ENCODE measurements at regions not wholly inside any gene's neighbourhood (a gene's known extent, or its start where the extent isn't known, plus 50 kb on each side); places are given as distances from the start of the nearest gene placed in this dataset.

DNA sequence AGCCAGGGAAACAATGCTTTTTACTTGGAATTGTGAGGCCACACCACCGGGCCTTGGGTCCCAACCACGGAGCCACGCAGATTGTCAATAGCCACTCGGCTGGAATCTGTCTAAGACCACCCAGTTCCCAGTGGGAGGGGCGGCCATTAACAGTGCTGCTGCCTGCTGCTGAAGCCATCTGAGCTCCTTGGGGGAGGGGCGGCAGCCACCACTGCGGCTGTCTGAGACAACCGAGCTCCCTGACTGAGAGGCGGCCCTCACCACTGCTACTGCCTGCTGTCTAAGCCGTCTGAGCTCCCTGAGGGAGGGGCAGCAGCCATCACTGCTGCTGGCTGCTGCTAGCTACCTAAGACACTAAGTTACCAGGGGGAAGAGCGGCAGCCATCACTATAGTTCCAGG lies 64.3 kb downstream of the DMRTA2 start:
- intact Hi-C loops (cut with micrococcal nuclease): no loop called here

DNA sequence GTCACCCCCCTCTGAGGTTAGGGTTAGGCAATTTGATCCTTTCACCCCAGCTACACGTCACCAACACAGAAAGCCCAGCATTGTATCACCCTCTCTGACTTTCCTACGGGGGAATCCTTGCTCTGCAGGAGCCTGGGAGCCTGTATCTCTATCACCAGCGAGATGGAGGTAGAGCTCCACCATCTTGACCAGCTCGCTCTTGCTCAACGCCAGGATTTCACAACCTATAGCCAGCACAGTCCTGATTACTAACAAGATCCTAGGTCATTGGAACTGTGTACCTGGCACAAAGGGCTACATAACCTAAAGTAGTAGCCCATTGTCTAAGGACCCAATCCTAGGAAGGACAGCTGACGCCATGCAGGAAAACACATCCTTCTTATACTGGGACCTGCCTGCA lies 66.1 kb downstream of the DMRTA2 start:
- intact Hi-C loops (cut with micrococcal nuclease): no loop called here

DNA sequence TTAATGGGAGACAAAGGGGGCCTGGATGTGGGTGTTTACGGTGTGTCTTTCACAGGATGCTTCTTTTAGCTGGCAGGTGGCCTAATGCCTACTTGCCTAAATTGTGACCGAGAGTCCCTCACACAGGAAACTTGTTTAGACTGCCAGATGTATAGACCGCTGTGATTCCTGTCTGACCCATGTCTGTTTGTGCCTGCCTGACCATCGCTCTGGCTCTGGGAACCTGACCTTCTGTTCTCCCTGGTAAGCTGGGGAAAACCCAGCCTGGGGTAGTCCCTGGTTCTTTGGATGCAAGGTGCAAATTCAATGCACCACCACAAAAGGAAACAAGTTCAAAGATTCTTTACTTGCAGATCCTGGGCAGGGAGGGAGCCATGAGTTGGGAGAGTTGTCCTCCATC lies 68.4 kb downstream of the DMRTA2 start:
- intact Hi-C loops (cut with micrococcal nuclease): no loop called here

DNA sequence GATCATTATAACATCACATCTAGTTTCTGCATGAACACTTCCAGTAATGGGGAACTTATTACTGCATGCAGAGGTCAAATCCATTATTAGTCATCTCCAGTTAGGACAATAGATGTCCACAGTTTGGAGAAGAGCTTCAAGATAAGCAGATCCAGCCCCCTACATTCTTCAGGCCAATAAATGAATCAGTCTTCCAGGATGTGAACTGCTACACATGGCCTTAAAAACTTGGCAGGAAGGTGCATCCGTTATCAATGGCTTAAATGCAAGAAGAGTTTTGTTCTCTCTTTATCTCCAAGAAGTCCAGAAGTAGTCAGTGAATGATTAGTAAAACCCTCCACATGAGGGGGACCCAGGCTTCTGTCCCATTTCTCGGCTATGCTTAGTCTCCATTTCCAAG lies 70.8 kb downstream of the DMRTA2 start:
- intact Hi-C loops (cut with micrococcal nuclease): no loop called here

DNA sequence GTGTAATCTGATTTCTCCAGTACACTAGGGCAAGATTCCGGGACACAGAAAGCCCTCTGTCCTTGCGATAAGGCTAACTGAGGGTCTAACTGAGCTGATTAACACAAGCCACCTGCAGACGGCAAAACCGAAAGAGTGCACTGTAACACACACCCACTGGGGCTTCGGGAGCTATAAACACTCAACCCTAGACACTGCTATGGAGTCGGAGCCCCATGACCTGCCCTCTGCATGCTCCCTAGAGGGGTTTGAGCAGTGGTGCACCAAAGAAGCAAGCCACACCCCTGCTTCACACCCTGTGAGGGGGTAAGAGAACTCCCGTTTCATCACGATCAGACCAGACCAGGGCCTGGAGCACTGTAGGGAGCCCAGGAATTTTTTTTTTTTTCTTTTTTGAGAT lies 72.4 kb downstream of the DMRTA2 start:
- intact Hi-C loops (cut with micrococcal nuclease): no loop called here

DNA sequence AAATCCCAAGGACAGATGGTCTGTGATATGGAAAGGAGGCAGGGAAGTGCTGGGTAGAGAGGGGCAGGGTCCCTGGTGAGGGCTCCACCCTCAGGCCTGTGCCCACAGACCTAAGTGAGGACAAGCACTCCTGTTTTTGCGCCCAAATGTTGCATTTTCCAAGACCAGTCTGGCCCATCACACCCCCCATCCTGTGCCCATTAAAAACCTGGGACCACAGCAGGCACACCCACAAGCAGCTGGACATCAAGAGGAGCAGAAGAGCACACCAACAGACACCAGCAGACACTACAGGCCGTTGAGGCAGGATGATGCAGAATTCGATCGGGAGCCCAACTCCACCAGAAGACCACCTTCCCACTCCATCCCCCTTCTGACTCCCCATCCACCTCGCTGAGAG lies 72.8 kb downstream of the DMRTA2 start:
- intact Hi-C loops (cut with micrococcal nuclease): no loop called here

DNA sequence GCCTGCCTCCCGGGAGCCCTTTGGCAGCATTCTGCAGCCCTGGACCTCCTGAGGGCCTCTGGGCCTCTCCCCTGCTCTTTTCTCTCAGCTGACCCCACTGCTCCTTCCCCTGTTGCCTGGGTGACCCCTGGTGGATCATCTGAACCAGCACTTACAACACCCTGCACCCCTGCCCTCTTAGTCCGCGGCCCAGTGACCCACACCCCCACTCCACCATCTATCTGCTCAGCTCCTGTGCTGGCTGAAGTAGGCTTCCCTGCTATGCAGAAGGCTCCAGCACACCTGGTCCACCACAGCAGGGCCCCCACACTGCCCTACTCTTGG lies 74.0 kb downstream of the DMRTA2 start:
- intact Hi-C loops (cut with micrococcal nuclease): loop anchor here (5.0 kb wide), 1 partner anchor 1672 kb away; no protein-coding TSS in a partner anchor

DNA sequence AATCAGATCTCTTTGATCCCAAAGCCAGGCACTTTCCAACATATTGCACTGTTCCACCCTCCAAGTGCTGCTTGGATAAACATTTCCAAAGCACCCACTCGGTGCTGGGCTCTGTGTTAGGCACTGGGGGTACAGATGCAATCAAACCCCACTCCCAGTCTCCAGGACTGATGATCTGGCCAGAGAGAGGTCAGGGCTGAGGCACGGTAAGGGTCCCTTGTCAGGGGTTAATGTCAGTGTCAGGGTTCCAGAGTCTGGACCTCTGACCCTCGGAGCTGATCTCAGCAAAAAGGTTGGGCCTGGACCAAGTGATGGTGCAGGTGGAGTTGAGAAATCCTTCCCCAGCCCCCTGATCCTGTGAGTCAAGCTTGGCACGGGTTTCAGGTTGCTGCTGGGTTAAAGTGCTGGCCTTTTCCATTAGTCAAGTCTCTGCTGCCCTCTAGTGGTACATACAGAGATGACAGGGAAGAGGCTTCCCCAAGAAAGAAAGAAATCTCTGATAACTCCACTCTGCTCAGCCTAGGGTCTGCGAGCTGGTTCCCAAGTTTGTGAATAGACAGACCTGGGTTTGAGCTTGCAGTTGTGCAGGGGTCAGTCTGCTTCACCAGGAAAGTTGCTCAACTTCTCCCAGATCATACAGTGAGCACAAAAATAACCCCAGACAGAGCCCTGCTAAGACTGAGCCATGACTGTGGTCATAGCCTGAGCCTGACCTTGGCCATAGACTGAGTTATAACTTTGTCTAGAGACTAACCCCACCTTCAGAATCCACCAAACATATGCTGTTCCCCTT lies 74.6 kb downstream of the DMRTA2 start:
- intact Hi-C loops (cut with micrococcal nuclease): loop anchor here (5.0 kb wide), 1 partner anchor 1671 kb away; no protein-coding TSS in a partner anchor

DNA sequence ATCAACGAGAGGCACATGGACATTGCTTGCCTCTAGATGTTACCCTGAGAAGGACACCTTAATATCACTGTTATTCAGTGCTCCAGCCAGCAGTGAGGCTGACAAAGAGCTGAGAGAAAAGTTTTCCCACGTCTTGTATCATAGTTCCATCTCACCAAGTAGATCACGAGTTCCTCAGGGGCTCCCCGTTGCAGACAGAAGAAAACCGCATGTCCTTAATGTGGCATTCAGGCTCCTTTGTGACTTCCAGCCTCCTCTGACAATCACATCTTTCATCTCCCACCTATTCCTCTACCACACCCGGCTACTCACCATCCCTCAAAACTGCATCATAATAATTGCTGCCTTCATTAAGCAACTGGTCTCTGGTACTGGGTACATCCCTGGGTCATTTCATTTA lies 75.3 kb downstream of the DMRTA2 start:
- intact Hi-C loops (cut with micrococcal nuclease): loop anchor here (5.0 kb wide), 1 partner anchor 1671 kb away; no protein-coding TSS in a partner anchor

DNA sequence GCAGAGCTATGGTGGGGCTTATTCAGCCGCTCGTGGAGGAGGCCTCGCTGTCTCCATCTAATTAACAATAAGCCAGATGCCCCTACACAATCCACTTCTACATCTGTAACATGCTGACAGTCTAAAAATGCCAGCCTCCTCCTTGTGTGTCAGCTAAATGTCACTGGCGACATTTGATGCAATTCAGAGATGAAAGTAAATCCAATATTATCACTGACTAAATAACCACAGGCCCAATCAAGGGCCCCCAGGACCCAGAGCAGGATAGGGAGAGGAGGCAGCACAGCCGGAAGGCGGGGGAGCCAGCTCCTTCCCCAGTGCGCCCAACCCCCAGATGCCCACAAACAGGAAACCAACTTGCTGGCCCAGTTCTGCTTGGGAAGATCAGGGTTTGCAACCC lies 76.6 kb downstream of the DMRTA2 start:
- intact Hi-C loops (cut with micrococcal nuclease): loop anchor here (5.0 kb wide), 1 partner anchor 1669 kb away; no protein-coding TSS in a partner anchor

DNA sequence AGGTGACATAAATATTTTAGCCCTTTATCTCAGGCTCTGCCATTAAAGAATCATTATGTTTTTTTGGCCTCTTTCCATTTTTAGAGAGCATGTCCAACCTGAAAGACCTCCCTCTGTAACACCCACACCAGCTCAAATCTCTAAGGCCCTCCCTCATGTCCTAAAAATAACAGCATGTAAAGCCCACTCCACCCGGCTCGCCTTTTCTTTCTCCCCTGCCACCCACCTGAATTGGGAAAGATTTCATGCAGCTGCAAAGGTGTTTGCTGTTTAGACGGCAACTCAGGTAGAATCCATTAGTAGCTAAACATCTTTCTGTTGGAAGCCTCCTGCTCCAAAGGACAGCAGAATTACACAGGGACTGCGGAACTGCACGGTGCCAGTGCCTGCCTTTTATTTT lies 79.9 kb downstream of the DMRTA2 start:
- intact Hi-C loops (cut with micrococcal nuclease): no loop called here

DNA sequence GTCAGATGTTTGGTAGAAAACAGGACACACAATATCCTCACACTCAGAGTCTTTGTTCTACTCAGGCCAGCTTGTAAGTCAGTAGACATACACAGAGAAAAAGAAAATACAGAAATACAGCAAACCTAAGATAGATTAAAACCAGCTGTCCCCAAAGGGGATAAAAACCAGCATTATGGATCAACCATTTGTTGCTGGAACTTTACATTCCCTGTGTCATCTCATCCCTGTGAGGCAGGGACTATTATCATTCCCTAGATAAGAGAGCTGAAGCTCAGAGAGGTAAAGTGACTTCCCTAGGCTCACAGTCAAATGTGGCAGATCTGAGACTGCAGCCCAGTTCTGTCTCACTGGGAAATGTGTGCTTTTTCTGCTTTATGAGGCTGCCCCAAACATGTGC lies 80.7 kb downstream of the DMRTA2 start:
- intact Hi-C loops (cut with micrococcal nuclease): no loop called here

DNA sequence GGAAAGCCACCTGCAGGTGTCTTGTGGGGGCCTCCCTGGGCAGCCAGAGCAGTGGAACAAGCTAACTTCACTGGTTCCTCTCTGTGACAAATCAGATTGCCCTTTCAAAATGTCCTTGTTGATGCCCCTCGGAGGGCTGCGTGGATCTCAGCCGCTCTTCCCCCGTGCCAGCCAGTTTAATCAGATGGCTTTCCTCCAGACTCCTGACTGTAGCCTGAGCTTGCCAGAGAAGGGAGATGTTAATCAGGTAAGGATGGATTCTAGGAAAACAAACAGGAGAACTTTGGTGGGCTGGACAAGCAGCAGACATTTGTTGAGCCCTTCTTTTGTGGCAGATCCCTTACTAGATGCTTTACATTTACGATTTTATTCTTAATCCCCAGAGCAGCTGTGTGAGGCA lies 88.2 kb downstream of the DMRTA2 start:
- intact Hi-C loops (cut with micrococcal nuclease): no loop called here

DNA sequence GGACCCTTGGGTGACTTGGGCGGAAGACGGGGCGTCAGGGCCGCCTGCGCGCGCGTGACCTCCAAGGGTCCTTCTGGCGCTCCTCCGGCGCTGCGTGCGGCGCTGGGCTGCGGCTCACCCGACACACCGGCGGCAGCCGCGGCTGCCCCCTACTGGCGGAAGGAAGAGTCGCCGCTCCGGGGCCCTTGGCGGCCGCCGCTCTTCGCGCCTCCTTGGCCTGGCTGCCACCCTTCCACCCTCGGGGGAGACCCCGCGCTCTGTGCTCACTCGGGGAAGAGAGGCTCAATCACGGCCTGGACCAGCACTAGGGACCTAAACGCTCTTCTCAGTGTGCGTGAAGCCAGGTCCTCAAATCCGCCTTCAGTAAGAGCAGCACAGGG lies 89.7 kb downstream of the DMRTA2 start:
- intact Hi-C loops (cut with micrococcal nuclease): no loop called here

DNA sequence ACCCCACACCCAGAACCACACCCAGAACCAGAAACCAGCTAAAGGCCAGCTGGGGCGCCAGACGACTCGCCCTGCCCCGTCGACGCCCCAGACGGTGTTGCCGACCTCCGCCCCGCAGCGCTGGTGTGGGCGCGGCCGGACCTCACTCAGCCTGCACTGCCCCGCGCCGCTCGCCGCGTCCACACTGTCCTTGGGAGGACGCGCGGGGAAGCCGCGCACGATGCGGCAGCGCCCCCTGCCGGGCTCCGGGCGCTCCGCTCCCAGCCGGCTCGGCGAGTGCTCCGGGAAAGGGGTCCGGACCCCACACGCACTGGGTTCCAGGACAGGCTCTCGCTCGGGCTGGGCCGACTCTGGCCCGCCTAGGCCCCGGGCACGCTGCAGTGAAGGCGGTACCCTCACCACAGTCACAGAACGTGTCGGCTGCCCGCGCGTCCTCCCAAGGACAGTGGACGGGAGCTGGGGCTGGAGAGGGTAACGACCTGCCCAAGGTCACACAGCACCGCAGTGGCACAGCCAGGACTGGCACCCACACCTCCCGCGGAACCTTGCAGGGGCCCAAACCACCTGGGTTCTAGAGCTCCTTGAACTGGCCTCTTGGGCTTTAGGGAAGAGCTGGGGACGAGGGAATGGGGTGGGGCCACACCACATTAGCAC lies 90.2 kb downstream of the DMRTA2 start:
- intact Hi-C loops (cut with micrococcal nuclease): no loop called here

DNA sequence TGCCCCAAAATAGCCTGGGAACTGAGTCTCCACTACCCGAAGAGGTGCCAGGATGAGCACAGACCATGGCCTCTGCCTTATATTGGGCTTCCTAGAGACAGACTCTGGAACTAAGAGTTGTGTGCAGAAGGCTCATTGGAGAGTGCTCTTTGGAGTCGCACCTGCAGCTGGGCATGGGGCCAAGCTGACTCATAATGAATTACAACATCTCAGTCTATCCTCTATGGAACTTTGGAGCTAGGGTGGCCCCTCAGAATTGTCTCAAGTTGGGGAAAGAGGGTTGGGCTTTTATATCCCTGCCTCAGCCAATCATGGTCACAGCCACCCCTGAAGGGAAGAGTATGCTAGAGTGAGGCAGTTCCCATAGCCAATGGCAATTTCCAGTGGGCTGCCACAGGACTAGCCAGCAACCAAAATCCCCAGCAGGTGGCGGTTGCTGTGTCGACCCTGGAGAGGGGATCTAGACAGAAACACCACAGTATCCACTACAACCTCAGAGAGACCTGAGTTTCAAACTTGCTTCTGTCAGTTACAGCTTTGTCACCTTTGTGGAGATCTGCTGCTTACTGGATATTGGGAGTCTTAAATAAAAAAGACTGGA lies 93.8 kb downstream of the DMRTA2 start:
- intact Hi-C loops (cut with micrococcal nuclease): no loop called here

DNA sequence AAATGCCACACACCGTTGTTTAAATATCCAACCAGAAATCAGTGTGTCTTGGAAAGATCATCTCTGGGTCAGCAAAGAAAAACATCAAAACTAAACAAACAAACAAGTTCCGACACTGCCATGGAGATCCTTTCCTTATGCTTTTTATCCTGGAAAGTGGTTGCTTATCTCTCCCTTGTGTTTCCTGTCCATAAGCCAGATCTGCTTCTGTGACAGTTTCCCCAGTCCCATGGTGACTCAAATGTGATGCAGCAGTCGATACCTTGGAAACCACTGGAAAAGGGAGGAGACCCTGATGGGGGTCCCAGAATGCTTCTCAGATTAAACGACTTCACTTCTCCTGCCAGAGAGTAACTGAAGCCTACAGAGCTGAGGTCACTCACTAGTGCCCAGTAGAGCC lies 94.7 kb downstream of the DMRTA2 start:
- intact Hi-C loops (cut with micrococcal nuclease): no loop called here

DNA sequence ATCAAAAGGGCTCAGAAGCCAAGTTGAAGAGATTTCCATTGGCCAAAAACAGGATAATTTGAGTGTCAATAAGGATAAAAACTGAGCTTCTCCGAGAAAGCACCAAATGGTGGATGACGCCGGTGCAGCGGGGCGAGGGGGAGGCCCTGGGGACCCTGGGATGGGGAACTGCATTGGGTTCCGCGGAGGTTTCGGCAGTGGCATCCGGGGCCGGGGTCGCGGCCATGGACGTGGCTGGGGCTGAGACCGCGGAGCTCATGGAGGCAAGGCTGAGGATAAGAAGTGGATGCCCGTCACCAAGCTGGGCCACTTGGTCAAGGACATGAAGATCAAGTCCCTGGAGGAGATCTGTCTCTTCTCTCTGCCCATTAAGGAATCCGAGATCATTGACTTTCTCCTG lies 97.2 kb downstream of the DMRTA2 start:
- intact Hi-C loops (cut with micrococcal nuclease): no loop called here

DNA sequence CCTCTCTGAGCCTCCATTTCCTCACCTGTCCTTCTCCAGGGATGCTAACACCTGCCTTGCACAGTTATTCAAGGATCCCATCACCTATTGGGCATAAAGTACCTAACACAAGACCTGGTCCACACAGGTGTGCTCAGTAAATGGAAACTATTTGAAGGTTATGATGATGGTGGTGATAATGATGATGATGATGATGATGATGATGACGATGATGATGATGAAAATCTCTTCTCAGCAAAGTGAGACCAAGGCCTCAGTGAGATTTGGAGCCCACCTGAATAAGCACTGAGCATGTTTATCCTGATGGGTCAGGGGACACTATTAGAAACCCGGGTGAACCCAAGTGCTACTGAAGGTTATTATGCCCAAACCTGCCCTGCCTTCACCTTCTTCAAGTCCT lies 100.7 kb downstream of the DMRTA2 start:
- intact Hi-C loops (cut with micrococcal nuclease): no loop called here

DNA sequence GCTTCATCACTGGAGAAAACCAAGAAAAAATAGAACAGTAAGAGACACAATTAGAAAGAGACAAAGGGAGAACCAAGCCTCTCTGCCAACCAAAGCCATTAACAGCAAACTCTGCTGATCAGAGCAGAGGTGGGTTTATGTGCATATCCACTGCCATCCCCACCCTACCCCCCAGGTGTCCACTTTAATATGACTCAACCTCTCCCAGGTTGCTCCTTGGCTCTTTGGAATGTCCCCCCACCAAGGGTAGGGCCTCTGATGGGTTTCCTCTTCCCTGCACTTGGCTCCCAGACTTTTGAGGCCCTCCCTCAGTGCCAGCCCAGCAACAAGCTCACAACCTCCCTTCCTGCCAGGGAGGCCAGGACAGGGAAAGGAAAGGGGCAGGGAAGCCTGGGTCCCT lies 104.8 kb downstream of the DMRTA2 start:
- intact Hi-C loops (cut with micrococcal nuclease): no loop called here

DNA sequence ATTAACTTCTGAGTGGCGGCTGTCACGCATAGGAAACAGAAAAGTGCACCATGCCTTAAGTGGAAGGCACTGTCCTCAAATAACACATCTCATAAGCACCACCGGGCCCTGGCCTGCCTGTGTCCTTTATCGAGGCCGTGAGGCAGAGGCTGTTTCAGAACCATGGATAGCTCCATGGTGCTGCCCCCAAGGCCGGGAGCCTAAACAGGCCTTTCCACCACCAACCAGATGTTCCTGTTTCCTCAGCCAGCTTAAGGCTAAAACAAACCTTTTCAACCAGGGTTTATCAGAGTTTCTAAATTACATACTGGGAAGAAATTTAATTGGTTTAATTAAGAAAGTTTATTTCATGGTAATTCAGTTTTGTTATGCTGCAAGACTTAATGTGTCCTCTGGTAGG lies 114.4 kb downstream of the DMRTA2 start:
- intact Hi-C loops (cut with micrococcal nuclease): no loop called here

DNA sequence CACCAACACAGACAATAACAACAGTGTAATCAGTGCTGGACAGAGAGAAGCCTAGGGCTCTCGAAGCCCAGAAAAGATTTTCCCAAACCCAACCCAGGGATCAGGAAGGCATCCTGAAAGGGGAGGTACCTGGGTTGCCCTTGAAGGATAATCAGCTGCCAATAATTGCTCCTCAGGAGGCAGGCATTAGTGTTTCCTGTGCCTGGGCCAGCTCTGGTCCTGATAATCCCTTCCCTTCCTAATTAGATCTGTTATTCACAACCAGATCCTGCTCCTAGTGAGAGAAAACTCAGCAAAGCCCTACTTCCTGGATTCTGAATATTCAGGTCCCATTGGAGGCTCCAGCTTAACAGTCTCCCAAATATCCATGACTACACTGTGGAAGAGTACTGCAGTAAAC lies 117.4 kb downstream of the DMRTA2 start:
- intact Hi-C loops (cut with micrococcal nuclease): no loop called here

DNA sequence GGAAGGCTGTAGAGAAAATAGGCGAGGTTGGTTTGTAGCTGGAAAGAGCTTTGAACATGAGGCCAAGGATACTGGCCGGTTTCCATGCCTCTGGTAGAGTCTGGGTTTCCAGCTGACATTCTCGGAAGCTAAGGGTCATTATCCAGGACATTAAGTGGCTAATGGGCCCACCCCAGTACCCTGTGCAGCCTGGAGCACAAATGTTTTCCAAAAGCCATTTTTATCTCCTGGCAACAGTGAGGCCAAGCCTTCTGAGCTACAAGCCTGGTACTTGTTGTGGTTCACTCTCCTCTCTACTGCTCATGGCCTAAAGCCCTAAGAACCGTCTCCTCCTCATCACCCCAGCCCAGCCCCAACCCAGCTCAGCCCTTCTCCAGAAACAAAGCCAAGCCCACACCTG lies 122.9 kb downstream of the DMRTA2 start:
- intact Hi-C loops (cut with micrococcal nuclease): no loop called here
